Activated CD4-positive, alpha-beta memory T cell treated with anti-CD3 and anti-CD28 coated beads for 36 hours (primary cell): ENCODE measurements at regions not wholly inside any gene's neighbourhood (a gene's known extent, or its start where the extent isn't known, plus 50 kb on each side); places are given as distances from the start of the nearest gene placed in this dataset.

Source experiments
- CTCF ChIA-PET: fragments of 350-600 bp; sonication (Branson Sonifier 250); formaldehyde crosslinking; loops from one replicate; lab custom pipeline; 2021; ENCODE audit warnings: antibody characterized with exemption, inconsistent platforms; lab: Charles Lee
- POLR2A ChIA-PET: fragments of 350-600 bp; sonication (Branson Sonifier 250); formaldehyde crosslinking; loops from one replicate; lab custom pipeline; 2021; ENCODE audit warnings: antibody characterized with exemption; lab: Charles Lee
- DNase-seq: peaks from one replicate; pipeline ENCODE4 v3.0.0-alpha.2; 2020
- H3K27ac Mint-ChIP-seq: one replicate; pipeline ENCODE4 v1.8.0; 2021; ENCODE audit warnings: mixed read lengths
- H3K27me3 Mint-ChIP-seq: one replicate; pipeline ENCODE4 v1.8.0; 2021; ENCODE audit warnings: mixed read lengths
- H3K36me3 Mint-ChIP-seq: one replicate; pipeline ENCODE4 v1.8.0; 2021; ENCODE audit warnings: mixed read lengths
- H3K4me1 Mint-ChIP-seq: one replicate; pipeline ENCODE4 v1.8.0; 2021; ENCODE audit warnings: low read depth, mixed read lengths
- H3K4me3 Mint-ChIP-seq: one replicate; pipeline ENCODE4 v1.8.0; 2021; ENCODE audit warnings: mild to moderate bottlenecking, mixed read lengths
- H3K9me3 Mint-ChIP-seq: one replicate; pipeline ENCODE4 v1.8.0; 2021; ENCODE audit warnings: mixed read lengths
- intact Hi-C: fragments of 100-400 bp; cut with micrococcal nuclease; formaldehyde crosslinking; loops from one replicate; pipeline ENCODE4 v1.15.1; 2023

GRCh38 chr2:155080373-155080772, 381.9 kb downstream of the KCNJ3 start:
- DNase-seq = no peak
- Mint-ChIP-seq H3K27ac (no peak overlapping the region), H3K9me3 (no peaks in the 10 kb centered on the region), H3K36me3 (no peaks in the 10 kb centered on the region), H3K27me3 (no peaks in the 10 kb centered on the region), H3K4me3 (no peak overlapping the region), H3K4me1 (no peaks in the 10 kb centered on the region)
- POLR2A ChIA-PET = no interaction called here
- intact Hi-C loops = no loop called here
- CTCF ChIA-PET = no interaction called here

GRCh38 chr2:155070489-155070888, 372.0 kb downstream of the KCNJ3 start:
- Mint-ChIP-seq H3K9me3 (peaks cover 3% of the 10 kb centered on the region), H3K27me3 (no peaks in the 10 kb centered on the region), H3K4me1 (no peaks in the 10 kb centered on the region), H3K4me3 (no peak overlapping the region), H3K36me3 (no peaks in the 10 kb centered on the region), H3K27ac (no peak overlapping the region)
- DNase-seq = no peak
- ChIA-PET CTCF (no interaction called here), POLR2A (no interaction called here)
- intact Hi-C loops = no loop called here

- Mint-ChIP-seq H3K27me3 (no peaks in the 10 kb centered on the region), H3K4me1 (no peaks in the 10 kb centered on the region), H3K27ac (no peak overlapping the region), H3K4me3 (no peak overlapping the region), H3K36me3 (no peaks in the 10 kb centered on the region), H3K9me3 (peaks cover 5% of the 10 kb centered on the region)
- DNase-seq = no peak
- ChIA-PET POLR2A (no interaction called here), CTCF (no interaction called here)
- intact Hi-C loops = no loop called here
These were observed 364.4 kb downstream of the KCNJ3 start for GRCh38 chr2:155062922-155063258.

- CTCF ChIA-PET = no interaction called here
- POLR2A ChIA-PET = no interaction called here
- no peak for DNase-seq
- Mint-ChIP-seq H3K27ac (no peak overlapping the region), H3K36me3 (no peaks in the 10 kb centered on the region), H3K27me3 (no peaks in the 10 kb centered on the region), H3K4me3 (no peak overlapping the region), H3K9me3 (peaks cover 5% of the 10 kb centered on the region), H3K4me1 (no peaks in the 10 kb centered on the region)
- intact Hi-C loops = no loop called here
These were observed 363.9 kb downstream of the KCNJ3 start for GRCh38 chr2:155062250-155062921.

GRCh38 chr2:155060896-155061295, 362.4 kb downstream of the KCNJ3 start:
- Mint-ChIP-seq H3K27ac (no peak overlapping the region), H3K4me3 (no peak overlapping the region), H3K36me3 (no peaks in the 10 kb centered on the region), H3K4me1 (no peaks in the 10 kb centered on the region), H3K9me3 (peaks cover 9% of the 10 kb centered on the region), H3K27me3 (no peaks in the 10 kb centered on the region)
- POLR2A ChIA-PET = no interaction called here
- DNase-seq = no peak
- intact Hi-C loops = no loop called here
- CTCF ChIA-PET = no interaction called here

GRCh38 chr2:155054712-155055111, 356.2 kb downstream of the KCNJ3 start:
- no peaks in the 10 kb centered on the region for H3K4me1 Mint-ChIP-seq
- intact Hi-C loops = no loop called here
- no peaks in the 10 kb centered on the region for H3K27me3 Mint-ChIP-seq
- ChIA-PET POLR2A (no interaction called here), CTCF (no interaction called here)
- H3K27ac Mint-ChIP-seq = no peak overlapping the region
- H3K36me3 Mint-ChIP-seq = no peaks in the 10 kb centered on the region
- no peak for DNase-seq
- H3K4me3 Mint-ChIP-seq = no peak overlapping the region
- peaks cover 7% of the 10 kb centered on the region for H3K9me3 Mint-ChIP-seq

- Mint-ChIP-seq H3K4me3 (no peak overlapping the region), H3K27me3 (no peaks in the 10 kb centered on the region), H3K9me3 (peaks cover 13% of the 10 kb centered on the region), H3K4me1 (no peaks in the 10 kb centered on the region), H3K36me3 (no peaks in the 10 kb centered on the region), H3K27ac (no peak overlapping the region)
- intact Hi-C loops = no loop called here
- ChIA-PET POLR2A (no interaction called here), CTCF (no interaction called here)
- DNase-seq = no peak
These were observed 344.6 kb downstream of the KCNJ3 start for GRCh38 chr2:155043097-155043496.

- ChIA-PET CTCF (no interaction called here), POLR2A (interaction anchor here (0.6 to 0.7 kb wide), 2 partner anchors 12 to 1203 kb away, joined by 3 to 6 read pairs; no protein-coding TSS in a partner anchor)
- DNase-seq = no peak
- no peak overlapping the region for H3K27ac Mint-ChIP-seq
- no peaks in the 10 kb centered on the region for H3K36me3 Mint-ChIP-seq
- H3K4me1 Mint-ChIP-seq = no peaks in the 10 kb centered on the region
- H3K9me3 Mint-ChIP-seq = peaks cover 11% of the 10 kb centered on the region
- no peaks in the 10 kb centered on the region for H3K27me3 Mint-ChIP-seq
- no peak overlapping the region for H3K4me3 Mint-ChIP-seq
- intact Hi-C loops = no loop called here
These were observed 336.8 kb downstream of the KCNJ3 start for GRCh38 chr2:155035308-155035707.

- H3K27me3 Mint-ChIP-seq = no peaks in the 10 kb centered on the region
- H3K4me1 Mint-ChIP-seq = no peaks in the 10 kb centered on the region
- POLR2A ChIA-PET = no interaction called here
- no peak for DNase-seq
- intact Hi-C loops = no loop called here
- no peak overlapping the region for H3K4me3 Mint-ChIP-seq
- peaks cover 11% of the 10 kb centered on the region for H3K9me3 Mint-ChIP-seq
- no peaks in the 10 kb centered on the region for H3K36me3 Mint-ChIP-seq
- no peak overlapping the region for H3K27ac Mint-ChIP-seq
- CTCF ChIA-PET = no interaction called here
These were observed 335.2 kb downstream of the KCNJ3 start for GRCh38 chr2:155033652-155034051.

GRCh38 chr2:155030296-155030695, 331.8 kb downstream of the KCNJ3 start:
- H3K4me3 Mint-ChIP-seq = no peak overlapping the region
- POLR2A ChIA-PET = no interaction called here
- H3K27me3 Mint-ChIP-seq = no peaks in the 10 kb centered on the region
- peaks cover 6% of the 10 kb centered on the region for H3K9me3 Mint-ChIP-seq
- CTCF ChIA-PET = no interaction called here
- intact Hi-C loops = no loop called here
- no peaks in the 10 kb centered on the region for H3K4me1 Mint-ChIP-seq
- H3K27ac Mint-ChIP-seq = no peak overlapping the region
- H3K36me3 Mint-ChIP-seq = no peaks in the 10 kb centered on the region
- no peak for DNase-seq

- ChIA-PET POLR2A (no interaction called here), CTCF (no interaction called here)
- no peaks in the 10 kb centered on the region for H3K36me3 Mint-ChIP-seq
- H3K27me3 Mint-ChIP-seq = no peaks in the 10 kb centered on the region
- H3K27ac Mint-ChIP-seq = no peak overlapping the region
- intact Hi-C loops = no loop called here
- no peak for DNase-seq
- H3K4me1 Mint-ChIP-seq = no peaks in the 10 kb centered on the region
- no peak overlapping the region for H3K4me3 Mint-ChIP-seq
- H3K9me3 Mint-ChIP-seq = peaks cover 4% of the 10 kb centered on the region
These were observed 328.2 kb downstream of the KCNJ3 start for GRCh38 chr2:155026651-155027174.

- H3K36me3 Mint-ChIP-seq = no peaks in the 10 kb centered on the region
- peaks cover 5% of the 10 kb centered on the region for H3K9me3 Mint-ChIP-seq
- CTCF ChIA-PET = no interaction called here
- DNase-seq = no peak
- no peak overlapping the region for H3K4me3 Mint-ChIP-seq
- intact Hi-C loops = no loop called here
- H3K27ac Mint-ChIP-seq = no peak overlapping the region
- H3K4me1 Mint-ChIP-seq = no peaks in the 10 kb centered on the region
- POLR2A ChIA-PET = no interaction called here
- no peaks in the 10 kb centered on the region for H3K27me3 Mint-ChIP-seq
These were observed 325.2 kb downstream of the KCNJ3 start for GRCh38 chr2:155023674-155024073.

- intact Hi-C loops = no loop called here
- Mint-ChIP-seq H3K36me3 (no peaks in the 10 kb centered on the region), H3K9me3 (peaks cover 5% of the 10 kb centered on the region), H3K27ac (no peak overlapping the region), H3K4me1 (no peaks in the 10 kb centered on the region), H3K4me3 (no peak overlapping the region), H3K27me3 (no peaks in the 10 kb centered on the region)
- DNase-seq = no peak
- POLR2A ChIA-PET = no interaction called here
- CTCF ChIA-PET = no interaction called here
These were observed 324.0 kb downstream of the KCNJ3 start for GRCh38 chr2:155022531-155022930.
